Hepatocyte (in vitro differentiated cells): ENCODE measurements at regions not wholly inside any gene's neighbourhood (a gene's known extent, or its start where the extent isn't known, plus 50 kb on each side); places are given as distances from the start of the nearest gene placed in this dataset.

Source experiments
- DNase-seq: peaks from one replicate; pipeline ENCODE4 v3.0.0-alpha.2; 2016; ENCODE audit warnings: low spot score
- H2AFZ ChIP-seq: fragments of 200-600 bp; sonication (generic); 2 replicates; pipeline ENCODE4 v1.6.0; 2016; ENCODE audit warnings: antibody characterized with exemption, mild to moderate bottlenecking
- H3K27ac ChIP-seq: fragments of 200-600 bp; sonication (generic); 2 replicates; pipeline ENCODE4 v1.5.1; 2016; ENCODE audit warnings: mild to moderate bottlenecking
- H3K27me3 ChIP-seq: fragments of 200-600 bp; sonication (generic); 2 replicates; pipeline ENCODE4 v1.6.1; 2016
- H3K36me3 ChIP-seq: fragments of 200-600 bp; sonication (generic); replicated peaks from 2 replicates; pipeline ENCODE4 v1.5.1; 2016; ENCODE audit warnings: low read depth; ENCODE audit not compliant: insufficient read depth
- H3K4me1 ChIP-seq: fragments of 200-600 bp; sonication (generic); 2 replicates; pipeline ENCODE4 v1.5.1; 2016; ENCODE audit warnings: mild to moderate bottlenecking, moderate library complexity; ENCODE audit not compliant: insufficient read depth
- H3K4me2 ChIP-seq: fragments of 200-600 bp; sonication (generic); 2 replicates; pipeline ENCODE4 v1.6.0; 2016
- H3K4me3 ChIP-seq: fragments of 200-600 bp; sonication (generic); 2 replicates; pipeline ENCODE4 v1.5.1; 2016; ENCODE audit warnings: mild to moderate bottlenecking
- H3K79me2 ChIP-seq: fragments of 200-600 bp; sonication (generic); 2 replicates; pipeline ENCODE4 v1.6.0; 2017; ENCODE audit warnings: mild to moderate bottlenecking
- H3K9me2 ChIP-seq: fragments of 200-600 bp; sonication (generic); replicated peaks from 2 replicates; pipeline ENCODE4 v1.6.0; 2017; ENCODE audit warnings: mild to moderate bottlenecking; ENCODE audit not compliant: insufficient read depth
- H3K9me3 ChIP-seq: fragments of 200-600 bp; sonication (generic); 2 replicates; pipeline ENCODE4 v1.5.1; 2016; ENCODE audit warnings: low read depth, mild to moderate bottlenecking
- H4K20me1 ChIP-seq: fragments of 200-600 bp; sonication (generic); 2 replicates; pipeline ENCODE4 v1.6.0; 2016; ENCODE audit warnings: mild to moderate bottlenecking; ENCODE audit not compliant: insufficient read depth, poor library complexity, severe bottlenecking
- EZH2 ChIP-seq: fragments of 200-600 bp; sonication (generic); IDR thresholded peaks from 2 replicates; pipeline ENCODE4 v1.6.1; 2016; ENCODE audit warnings: antibody characterized with exemption, mild to moderate bottlenecking, borderline replicate concordance
- EZH2phosphoT487 ChIP-seq: fragments of 200-600 bp; sonication (generic); IDR thresholded peaks from one replicate; pipeline ENCODE4 v1.6.1; 2018; ENCODE audit warnings: antibody characterized with exemption, mild to moderate bottlenecking, low read depth, moderate library complexity; ENCODE audit not compliant: unreplicated experiment, severe bottlenecking
- WGBS: methylation state at CpG from one replicate; pipeline ENCODE4 v1.1.6; 2016; ENCODE audit warnings: low lambda C conversion rate; ENCODE audit errors: missing lambda C conversion rate; 5-methylcytosine and 5-hydroxymethylcytosine counted together
- TF ChIP-seq, protein P1 (sequence below): fragments of 200-600 bp; sonication (generic); IDR thresholded peaks from 2 replicates; pipeline ENCODE4 v1.5.1; 2016; ENCODE audit warnings: antibody characterized with exemption, mild to moderate bottlenecking; ENCODE audit not compliant: poor library complexity

DNA sequence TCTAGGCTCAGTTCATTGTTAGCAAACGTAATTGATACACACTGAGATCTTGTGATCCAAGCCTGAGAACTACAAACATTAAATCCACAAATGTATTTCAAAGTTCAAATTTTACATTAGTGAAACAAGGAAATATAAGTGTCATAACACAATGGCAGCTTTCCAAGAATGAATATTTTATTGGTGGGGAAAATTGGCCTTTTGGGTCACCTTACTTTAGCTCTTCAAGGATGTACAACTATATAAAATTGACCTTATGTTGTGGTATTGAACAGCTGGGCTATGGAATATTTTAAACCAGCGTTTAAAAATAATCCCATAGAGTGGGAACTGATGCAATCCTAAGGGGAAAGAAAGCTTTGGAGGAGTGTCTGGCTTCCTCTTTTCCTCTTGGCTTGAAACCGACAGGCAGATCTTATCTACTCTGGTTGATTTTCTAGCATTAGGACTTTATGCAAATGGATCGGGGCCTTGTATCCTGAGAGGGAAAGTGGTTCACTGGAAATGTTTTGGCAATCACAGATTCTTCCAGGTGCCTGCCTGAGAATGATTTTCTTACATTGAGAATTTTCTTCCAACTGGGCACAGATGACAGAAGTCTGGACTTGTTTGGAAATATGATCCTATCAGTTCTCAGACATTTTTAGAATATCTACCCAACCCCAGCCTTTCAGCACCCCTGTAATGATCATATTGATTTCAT is 184.8 kb upstream of the ECI2 start:
- Histone ChIP-seq H2AFZ (no peak overlapping the region), H3K27me3 (no peaks in the 10 kb centered on the region), H3K4me3 (no peak overlapping the region), H3K27ac (peak overlapping the region; percentile 31), H3K4me1 (peaks cover 40% of the 10 kb centered on the region), H4K20me1 (no peaks in the 10 kb centered on the region), H3K4me2 (peak overlapping the region; percentile 13), H3K9me3 (no peaks in the 10 kb centered on the region), H3K79me2 (no peaks in the 10 kb centered on the region), H3K36me3 (no peaks in the 10 kb centered on the region), H3K9me2 (no peaks in the 10 kb centered on the region)
- DNase-seq = no peak
- 45% methylated on average over 4 of the region's 4 CpGs for WGBS
- no peak for TF ChIP-seq EZH2phosphoT487
- no peak for TF ChIP-seq EZH2
- TF ChIP-seq, protein P1, sequence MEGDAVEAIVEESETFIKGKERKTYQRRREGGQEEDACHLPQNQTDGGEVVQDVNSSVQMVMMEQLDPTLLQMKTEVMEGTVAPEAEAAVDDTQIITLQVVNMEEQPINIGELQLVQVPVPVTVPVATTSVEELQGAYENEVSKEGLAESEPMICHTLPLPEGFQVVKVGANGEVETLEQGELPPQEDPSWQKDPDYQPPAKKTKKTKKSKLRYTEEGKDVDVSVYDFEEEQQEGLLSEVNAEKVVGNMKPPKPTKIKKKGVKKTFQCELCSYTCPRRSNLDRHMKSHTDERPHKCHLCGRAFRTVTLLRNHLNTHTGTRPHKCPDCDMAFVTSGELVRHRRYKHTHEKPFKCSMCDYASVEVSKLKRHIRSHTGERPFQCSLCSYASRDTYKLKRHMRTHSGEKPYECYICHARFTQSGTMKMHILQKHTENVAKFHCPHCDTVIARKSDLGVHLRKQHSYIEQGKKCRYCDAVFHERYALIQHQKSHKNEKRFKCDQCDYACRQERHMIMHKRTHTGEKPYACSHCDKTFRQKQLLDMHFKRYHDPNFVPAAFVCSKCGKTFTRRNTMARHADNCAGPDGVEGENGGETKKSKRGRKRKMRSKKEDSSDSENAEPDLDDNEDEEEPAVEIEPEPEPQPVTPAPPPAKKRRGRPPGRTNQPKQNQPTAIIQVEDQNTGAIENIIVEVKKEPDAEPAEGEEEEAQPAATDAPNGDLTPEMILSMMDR = no peak

DNA sequence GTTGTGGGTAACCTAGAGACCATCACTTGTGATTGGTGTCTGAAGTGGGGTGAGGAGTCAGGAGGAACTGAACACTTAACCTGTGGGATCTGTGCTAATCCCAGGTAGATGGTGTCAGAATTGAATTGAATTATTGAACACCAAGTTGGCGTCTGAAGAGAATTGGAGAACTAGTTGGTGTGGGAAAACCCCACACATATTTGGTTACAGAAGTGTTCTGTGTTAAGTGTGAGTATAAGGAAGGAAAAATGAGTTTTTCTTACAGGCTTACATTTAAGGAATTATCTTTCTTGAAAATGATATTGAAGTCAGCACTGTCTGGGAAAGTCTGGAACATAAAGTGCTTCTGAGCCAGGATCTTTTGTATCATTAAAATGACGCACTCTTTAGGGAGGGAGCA is 182.9 kb upstream of the ECI2 start:
- no peak for DNase-seq
- no peaks in the 10 kb centered on the region for H3K36me3 ChIP-seq
- WGBS = 90% methylated on average over 2 of the region's 2 CpGs
- no peak overlapping the region for H3K4me2 ChIP-seq
- no peaks in the 10 kb centered on the region for H3K9me3 ChIP-seq
- H3K27me3 ChIP-seq = no peaks in the 10 kb centered on the region
- H3K79me2 ChIP-seq = no peaks in the 10 kb centered on the region
- H3K9me2 ChIP-seq = no peaks in the 10 kb centered on the region
- H3K4me3 ChIP-seq = no peak overlapping the region
- H2AFZ ChIP-seq = no peak overlapping the region
- no peak overlapping the region for H3K27ac ChIP-seq
- TF ChIP-seq EZH2 = no peak
- TF ChIP-seq, protein P1 = no peak
- TF ChIP-seq EZH2phosphoT487 = no peak
- H3K4me1 ChIP-seq = peaks cover 37% of the 10 kb centered on the region
- no peaks in the 10 kb centered on the region for H4K20me1 ChIP-seq

DNA sequence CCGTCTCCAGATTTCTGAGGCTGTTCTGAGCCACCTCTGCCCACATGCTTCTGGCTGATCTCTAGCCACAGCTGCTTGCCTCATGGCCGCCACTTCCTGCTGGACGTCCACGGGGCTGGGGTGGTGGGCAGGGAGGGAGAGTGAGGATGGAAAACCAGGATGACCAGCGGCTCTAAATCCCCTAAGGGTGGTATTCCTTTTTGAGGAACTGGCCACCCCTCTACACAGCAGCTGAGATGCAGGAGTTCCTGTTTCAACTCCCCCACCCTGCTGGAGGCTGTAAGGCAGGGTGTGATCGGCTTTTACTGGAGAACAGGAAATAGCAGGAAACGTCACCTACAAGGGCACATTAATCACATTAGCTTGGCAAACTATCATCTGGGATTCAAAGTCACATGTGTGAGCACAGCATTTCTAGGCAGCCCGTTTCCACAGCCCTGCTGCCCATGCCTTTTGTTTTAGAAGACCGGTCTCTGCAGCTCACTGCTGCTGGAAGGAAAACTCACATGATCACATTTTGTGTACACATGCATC is 181.6 kb upstream of the ECI2 start:
- Histone ChIP-seq H4K20me1 (no peaks in the 10 kb centered on the region), H2AFZ (peak overlapping the region; percentile 34), H3K27me3 (no peaks in the 10 kb centered on the region), H3K4me2 (peak overlapping the region; percentile 4), H3K4me1 (peaks cover 26% of the 10 kb centered on the region), H3K9me2 (no peaks in the 10 kb centered on the region), H3K9me3 (peaks cover 5% of the 10 kb centered on the region), H3K27ac (peak overlapping the region; percentile 59), H3K79me2 (no peaks in the 10 kb centered on the region), H3K36me3 (no peaks in the 10 kb centered on the region), H3K4me3 (no peak overlapping the region)
- WGBS = 49% methylated on average over 9 of the region's 9 CpGs
- peak; percentile 29 for DNase-seq
- TF ChIP-seq EZH2phosphoT487 = no peak
- no peak for TF ChIP-seq EZH2

DNA sequence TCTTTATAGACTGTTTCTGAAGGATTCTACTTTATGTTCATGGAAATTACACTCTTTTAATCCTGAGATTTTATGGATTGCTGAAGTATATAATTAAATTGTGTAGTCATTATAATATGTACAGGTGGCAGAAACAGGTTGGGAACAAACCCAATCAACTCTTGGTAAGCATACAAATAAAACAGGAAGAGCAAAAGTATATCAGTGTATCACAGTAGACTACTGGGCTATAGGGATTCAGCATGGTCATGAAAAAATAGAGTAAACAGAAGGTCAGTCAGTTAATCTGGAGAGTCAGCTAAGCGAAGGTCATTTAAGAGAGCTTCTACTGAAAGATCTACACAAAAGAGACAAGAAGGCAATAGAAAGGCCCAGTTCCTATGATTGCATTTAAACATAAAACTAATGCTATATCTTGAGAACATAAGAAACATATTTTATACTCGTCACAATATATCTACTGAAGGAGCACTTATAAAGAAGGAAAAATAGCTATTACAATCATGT is 178.9 kb upstream of the ECI2 start:
- H3K4me2 ChIP-seq = no peak overlapping the region
- 50% methylated on average over 2 of the region's 2 CpGs for WGBS
- H3K4me1 ChIP-seq = peaks cover 8% of the 10 kb centered on the region
- no peaks in the 10 kb centered on the region for H3K9me2 ChIP-seq
- H3K9me3 ChIP-seq = peaks cover 13% of the 10 kb centered on the region
- no peak overlapping the region for H2AFZ ChIP-seq
- no peak overlapping the region for H3K27ac ChIP-seq
- H3K79me2 ChIP-seq = no peaks in the 10 kb centered on the region
- H3K4me3 ChIP-seq = no peak overlapping the region
- no peaks in the 10 kb centered on the region for H3K27me3 ChIP-seq
- no peaks in the 10 kb centered on the region for H3K36me3 ChIP-seq
- no peak for DNase-seq
- no peaks in the 10 kb centered on the region for H4K20me1 ChIP-seq
- TF ChIP-seq EZH2 (no peak), EZH2phosphoT487 (no peak)
- TF ChIP-seq, protein P1 = no peak
